HFFc6 (cell line): ENCODE measurements at regions not wholly inside any gene's neighbourhood (a gene's known extent, or its start where the extent isn't known, plus 50 kb on each side); places are given as distances from the start of the nearest gene placed in this dataset.
"Not testable (repeated sequence)": the region's sequence is repeated elsewhere in the genome, so short reads cannot be mapped to it uniquely, and the experiment has no call there.

Experiments
- DNase-seq: peaks from one replicate; pipeline ENCODE4 v3.0.0-alpha.2; 2018
- H3K27ac Mint-ChIP-seq: 2 replicates; pipeline ENCODE4 v1.8.0; 2020; ENCODE audit warnings: mild to moderate bottlenecking, mixed read lengths
- H3K27me3 Mint-ChIP-seq: 2 replicates; pipeline ENCODE4 v1.8.0; 2021; ENCODE audit warnings: mild to moderate bottlenecking, moderate library complexity, mixed read lengths; ENCODE audit not compliant: insufficient read depth
- H3K36me3 Mint-ChIP-seq: 2 replicates; pipeline ENCODE4 v1.8.0; 2021; ENCODE audit warnings: low read depth, mixed read lengths
- H3K4me1 Mint-ChIP-seq: 2 replicates; pipeline ENCODE4 v1.8.0; 2020; ENCODE audit warnings: low read depth, mixed read lengths
- H3K4me3 Mint-ChIP-seq: 2 replicates; pipeline ENCODE4 v1.8.0; 2020; ENCODE audit warnings: mild to moderate bottlenecking, moderate library complexity, mixed read lengths
- H3K9me3 Mint-ChIP-seq: 2 replicates; pipeline ENCODE4 v1.8.0; 2020; ENCODE audit warnings: mild to moderate bottlenecking, mixed read lengths
- TF ChIP-seq, protein P1 (sequence below): fragments of 200-600 bp; sonication (generic); IDR thresholded peaks from 2 replicates; pipeline ENCODE4 v1.5.0; 2021; ENCODE audit warnings: antibody characterized with exemption, mild to moderate bottlenecking

DNA sequence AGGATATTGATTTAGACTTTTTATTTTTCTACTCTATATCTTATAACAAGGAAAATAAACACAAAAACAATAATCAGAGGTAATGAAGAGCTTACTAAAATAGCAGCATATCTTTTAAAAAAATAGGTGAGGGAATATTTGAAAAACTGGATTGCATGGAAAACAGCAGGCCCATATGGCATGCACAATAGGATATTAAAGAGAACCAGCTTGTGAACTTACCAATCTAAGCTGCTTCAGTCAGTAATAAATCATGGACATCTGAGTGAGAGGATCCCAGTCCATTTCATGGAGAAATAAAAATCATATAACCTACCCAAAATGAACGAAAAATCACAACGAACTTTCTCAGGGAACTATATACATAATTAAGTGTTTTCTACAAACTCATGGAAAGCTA lies 634.6 kb downstream of the ADCYAP1 start:
- no peak overlapping the region for H3K27ac Mint-ChIP-seq
- H3K9me3 Mint-ChIP-seq = peaks cover 35% of the 10 kb centered on the region
- no peak overlapping the region for H3K4me3 Mint-ChIP-seq
- no peaks in the 10 kb centered on the region for H3K27me3 Mint-ChIP-seq
- DNase-seq = no peak
- no peaks in the 10 kb centered on the region for H3K4me1 Mint-ChIP-seq
- TF ChIP-seq, protein P1, sequence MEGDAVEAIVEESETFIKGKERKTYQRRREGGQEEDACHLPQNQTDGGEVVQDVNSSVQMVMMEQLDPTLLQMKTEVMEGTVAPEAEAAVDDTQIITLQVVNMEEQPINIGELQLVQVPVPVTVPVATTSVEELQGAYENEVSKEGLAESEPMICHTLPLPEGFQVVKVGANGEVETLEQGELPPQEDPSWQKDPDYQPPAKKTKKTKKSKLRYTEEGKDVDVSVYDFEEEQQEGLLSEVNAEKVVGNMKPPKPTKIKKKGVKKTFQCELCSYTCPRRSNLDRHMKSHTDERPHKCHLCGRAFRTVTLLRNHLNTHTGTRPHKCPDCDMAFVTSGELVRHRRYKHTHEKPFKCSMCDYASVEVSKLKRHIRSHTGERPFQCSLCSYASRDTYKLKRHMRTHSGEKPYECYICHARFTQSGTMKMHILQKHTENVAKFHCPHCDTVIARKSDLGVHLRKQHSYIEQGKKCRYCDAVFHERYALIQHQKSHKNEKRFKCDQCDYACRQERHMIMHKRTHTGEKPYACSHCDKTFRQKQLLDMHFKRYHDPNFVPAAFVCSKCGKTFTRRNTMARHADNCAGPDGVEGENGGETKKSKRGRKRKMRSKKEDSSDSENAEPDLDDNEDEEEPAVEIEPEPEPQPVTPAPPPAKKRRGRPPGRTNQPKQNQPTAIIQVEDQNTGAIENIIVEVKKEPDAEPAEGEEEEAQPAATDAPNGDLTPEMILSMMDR = no peak
- no peaks in the 10 kb centered on the region for H3K36me3 Mint-ChIP-seq

DNA sequence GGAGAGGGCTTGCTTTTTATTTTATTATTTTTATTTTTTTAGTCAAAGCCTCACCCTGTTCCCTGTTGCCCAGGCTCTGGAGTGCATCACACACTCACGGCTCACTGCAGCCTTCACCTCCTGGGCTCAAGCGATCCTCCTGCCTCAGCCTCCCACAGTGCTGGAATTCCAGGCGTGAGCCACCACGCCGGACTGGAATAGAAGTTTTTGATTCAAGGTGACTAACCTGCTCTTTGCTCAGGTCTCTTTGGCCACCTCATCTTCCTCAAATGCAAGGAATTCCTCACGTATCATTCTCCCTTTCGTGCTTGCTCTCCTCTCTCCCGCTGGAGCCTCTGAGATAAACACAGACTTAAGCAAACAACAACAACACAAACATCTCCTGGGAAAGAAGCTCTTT lies 636.8 kb downstream of the ADCYAP1 start:
- TF ChIP-seq, protein P1 = no peak
- Mint-ChIP-seq H3K9me3 (peaks cover 31% of the 10 kb centered on the region), H3K4me3 (no peak overlapping the region), H3K27ac (no peak overlapping the region), H3K36me3 (no peaks in the 10 kb centered on the region), H3K4me1 (no peaks in the 10 kb centered on the region), H3K27me3 (no peaks in the 10 kb centered on the region; the same call in 1 of the 2 replicates)
- no peak for DNase-seq

DNA sequence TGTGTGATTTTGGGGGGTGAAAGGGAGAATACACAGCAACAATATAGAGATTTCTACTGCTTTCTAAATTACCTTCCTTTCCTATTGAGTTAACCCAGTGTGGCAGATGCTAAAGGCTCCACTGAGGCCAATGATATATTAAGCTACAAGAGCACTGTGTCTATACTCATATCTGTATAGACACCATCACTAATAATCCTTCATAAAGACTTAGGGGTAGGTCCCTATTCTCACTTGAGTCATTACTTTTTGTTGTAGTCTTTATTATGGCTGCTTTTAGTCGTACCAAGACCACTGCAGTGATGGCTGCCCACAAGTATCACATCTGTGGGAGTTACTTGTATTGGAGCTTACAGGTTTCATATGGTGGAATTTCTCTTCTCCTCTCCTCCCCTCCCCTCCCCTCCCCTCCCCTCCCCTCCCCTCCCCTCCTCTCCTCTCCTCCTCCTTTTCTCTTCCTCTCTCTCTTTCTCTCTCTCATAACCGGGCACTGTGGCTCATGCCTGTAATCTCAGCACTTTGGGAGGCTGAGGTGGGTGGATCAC lies 637.6 kb downstream of the ADCYAP1 start:
- Mint-ChIP-seq H3K4me1 (no peaks in the 10 kb centered on the region), H3K4me3 (no peak overlapping the region), H3K36me3 (no peaks in the 10 kb centered on the region), H3K27me3 (no peaks in the 10 kb centered on the region; the same call in 1 of the 2 replicates), H3K27ac (no peak overlapping the region), H3K9me3 (peaks cover 33% of the 10 kb centered on the region)
- DNase-seq = no peak
- TF ChIP-seq, protein P1 = no peak

DNA sequence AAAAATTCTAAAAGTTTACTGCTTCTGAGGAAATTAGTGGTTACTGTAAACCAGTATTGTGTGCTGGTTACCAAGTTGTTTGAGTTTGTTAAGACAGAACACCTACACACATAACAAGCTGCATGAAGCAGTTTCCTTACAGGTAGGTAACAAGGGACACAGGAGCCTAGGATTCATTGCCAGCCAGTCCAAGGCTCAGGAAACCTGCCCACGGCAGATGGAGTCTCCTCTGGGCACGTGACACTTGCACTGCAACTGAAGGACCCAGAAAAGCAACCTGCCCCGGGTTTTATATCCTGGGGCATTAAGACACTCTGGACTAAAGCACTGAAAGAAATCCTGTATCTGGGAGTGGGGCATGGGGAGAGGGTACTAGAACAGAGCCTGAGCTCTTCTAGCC lies 639.3 kb downstream of the ADCYAP1 start:
- H3K4me1 Mint-ChIP-seq = no peaks in the 10 kb centered on the region
- peaks cover 35% of the 10 kb centered on the region for H3K9me3 Mint-ChIP-seq
- no peak for DNase-seq
- no peak overlapping the region for H3K27ac Mint-ChIP-seq
- TF ChIP-seq, protein P1 = no peak
- 0 out of 2 replicates have a peak, but pooled peaks cover 3% of the 10 kb centered on the region for H3K36me3 Mint-ChIP-seq
- no peaks in the 10 kb centered on the region; the same call in 1 of the 2 replicates for H3K27me3 Mint-ChIP-seq
- H3K4me3 Mint-ChIP-seq = no peak overlapping the region

DNA sequence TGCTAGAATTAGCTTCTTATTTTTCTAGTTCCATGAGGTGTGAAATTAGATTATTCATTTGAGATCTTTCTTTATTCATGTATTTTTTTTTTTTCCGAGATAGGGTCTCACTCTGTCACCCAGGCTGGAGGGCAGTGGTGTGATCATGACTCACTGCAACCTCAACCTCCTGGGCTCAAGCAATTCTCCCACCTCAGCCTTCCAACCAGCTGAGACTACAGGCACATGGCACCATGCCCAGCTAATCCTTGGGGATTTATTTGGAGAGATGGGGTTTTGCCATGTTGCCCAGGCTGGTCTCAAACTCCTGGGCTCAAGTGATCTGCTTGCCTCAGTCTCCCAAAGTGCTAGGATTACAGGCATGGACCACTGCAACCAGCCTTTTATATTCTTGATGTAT lies 653.0 kb downstream of the ADCYAP1 start:
- not testable (repeated sequence) for DNase-seq, H3K36me3 Mint-ChIP-seq, H3K4me1 Mint-ChIP-seq, H3K4me3 Mint-ChIP-seq, H3K27me3 Mint-ChIP-seq, H3K27ac Mint-ChIP-seq
- peaks cover 27% of the 10 kb centered on the region for H3K9me3 Mint-ChIP-seq

DNA sequence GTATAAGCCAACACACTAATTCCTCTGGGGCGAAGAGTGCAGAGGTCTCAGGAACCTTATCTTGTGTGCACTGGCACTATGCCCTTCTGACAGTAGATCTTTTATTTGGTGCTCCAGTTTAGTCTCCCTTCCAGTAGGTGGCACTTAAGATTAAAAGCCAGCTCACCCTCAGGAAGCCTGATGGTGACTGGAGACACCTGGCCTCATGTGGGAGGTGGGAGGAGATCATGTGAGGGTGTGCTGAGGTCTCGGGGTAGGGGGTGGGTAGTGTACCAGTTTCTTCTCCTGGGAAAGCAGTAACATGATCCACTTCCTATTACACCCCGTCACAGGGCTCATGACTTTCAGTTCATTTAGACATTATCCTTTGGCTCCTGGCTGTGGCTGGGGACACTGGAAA lies 654.9 kb downstream of the ADCYAP1 start:
- peaks cover 30% of the 10 kb centered on the region for H3K9me3 Mint-ChIP-seq
- DNase-seq = no peak

More for the DNA sequence above, 654.9 kb downstream of the ADCYAP1 start:
- H3K4me3 Mint-ChIP-seq = no peak overlapping the region
- H3K36me3 Mint-ChIP-seq = no peaks in the 10 kb centered on the region
- TF ChIP-seq, protein P1 = no peak
- no peak overlapping the region for H3K27ac Mint-ChIP-seq
- H3K27me3 Mint-ChIP-seq = no peaks in the 10 kb centered on the region; the same call in 1 of the 2 replicates
- H3K4me1 Mint-ChIP-seq = no peaks in the 10 kb centered on the region
